ENCODE measurements at regions not wholly inside any gene's neighbourhood (a gene's known extent, or its start where the extent isn't known, plus 50 kb on each side); places are given as distances from the start of the nearest gene placed in this dataset.
"Not testable (repeated sequence)": the region's sequence is repeated elsewhere in the genome, so short reads cannot be mapped to it uniquely, and the experiment has no call there.

DNA sequence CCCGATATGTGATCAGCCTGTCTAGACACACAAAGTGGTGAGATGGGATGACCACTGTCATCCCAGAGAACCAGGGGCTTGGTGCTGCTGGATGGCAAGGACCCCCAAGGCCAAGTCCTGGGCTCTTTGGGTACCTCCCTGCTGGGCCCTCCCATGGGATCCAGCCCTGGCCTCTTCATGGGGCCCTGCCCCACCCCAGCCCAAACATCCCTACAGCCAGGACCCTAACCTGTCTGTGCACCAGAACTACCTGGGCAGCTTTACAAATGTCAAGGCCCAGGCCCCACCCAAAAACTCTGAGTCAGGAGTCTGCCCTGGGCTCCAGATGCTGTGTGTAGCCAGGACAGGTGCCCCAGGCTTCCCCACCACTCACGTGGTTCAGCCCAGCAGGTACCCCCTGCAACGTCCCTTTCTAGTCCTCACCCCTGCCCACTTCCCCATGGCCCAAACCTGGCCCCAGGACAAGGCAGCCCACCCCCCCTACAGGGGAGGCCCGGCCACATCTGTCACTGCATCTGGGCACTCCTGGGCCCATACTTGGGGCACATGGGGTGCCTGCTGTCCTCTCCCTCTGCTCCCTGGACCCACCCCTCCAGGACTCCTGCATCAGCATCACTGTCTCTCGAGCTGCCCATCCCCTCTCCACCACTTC, 233.5 kb downstream of the TUBA3C start:
- DNase-seq, result no peak

DNA sequence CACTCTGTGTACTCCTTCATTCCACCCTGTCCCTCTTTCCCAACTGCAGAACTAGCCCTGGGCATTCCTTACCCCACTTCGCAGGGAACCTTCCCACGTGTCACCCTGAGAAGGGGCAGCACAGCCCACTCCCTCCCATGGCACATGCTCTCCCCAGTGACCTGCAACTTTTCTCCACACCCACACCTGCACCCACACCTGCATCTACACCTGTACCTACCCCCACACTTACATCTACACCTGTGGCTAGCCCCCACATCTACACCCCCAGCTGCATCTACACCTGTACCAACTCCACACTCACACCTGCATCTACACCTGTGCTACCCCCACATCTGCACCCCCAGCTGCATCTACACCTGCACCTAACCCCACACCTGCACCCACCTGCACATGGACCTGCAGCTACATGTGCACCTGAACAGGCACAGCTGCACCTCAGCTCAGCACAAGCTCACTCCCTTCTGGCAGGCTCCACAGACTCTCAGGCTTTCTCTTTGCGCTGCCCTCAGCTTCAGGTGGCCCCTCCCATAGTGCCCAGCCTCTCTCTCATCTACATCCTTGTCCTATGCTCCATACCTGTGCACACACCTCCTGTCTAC, 234.1 kb downstream of the TUBA3C start:
- no peak for DNase-seq

DNA sequence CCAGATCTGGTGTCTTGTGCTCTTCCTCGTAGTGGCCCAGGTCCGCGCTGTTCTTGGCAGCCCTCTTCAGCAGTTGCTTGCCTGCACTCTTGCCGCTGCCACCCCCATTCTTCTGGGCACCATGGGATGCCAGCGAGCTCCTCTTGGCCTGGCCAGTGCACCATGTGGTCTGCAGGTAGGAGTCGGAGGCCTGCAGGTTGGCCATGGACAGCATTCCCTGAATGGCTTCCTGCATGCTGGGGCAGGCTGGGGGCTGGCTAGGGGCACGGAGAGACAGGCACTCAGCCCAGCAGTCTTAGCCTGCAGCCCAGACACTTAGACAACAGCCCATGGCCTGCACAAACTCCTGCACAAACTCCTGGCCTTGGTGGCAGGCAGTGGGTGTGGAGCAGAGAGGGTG, 234.9 kb downstream of the TUBA3C start:
- DNase-seq, result no peak

DNA sequence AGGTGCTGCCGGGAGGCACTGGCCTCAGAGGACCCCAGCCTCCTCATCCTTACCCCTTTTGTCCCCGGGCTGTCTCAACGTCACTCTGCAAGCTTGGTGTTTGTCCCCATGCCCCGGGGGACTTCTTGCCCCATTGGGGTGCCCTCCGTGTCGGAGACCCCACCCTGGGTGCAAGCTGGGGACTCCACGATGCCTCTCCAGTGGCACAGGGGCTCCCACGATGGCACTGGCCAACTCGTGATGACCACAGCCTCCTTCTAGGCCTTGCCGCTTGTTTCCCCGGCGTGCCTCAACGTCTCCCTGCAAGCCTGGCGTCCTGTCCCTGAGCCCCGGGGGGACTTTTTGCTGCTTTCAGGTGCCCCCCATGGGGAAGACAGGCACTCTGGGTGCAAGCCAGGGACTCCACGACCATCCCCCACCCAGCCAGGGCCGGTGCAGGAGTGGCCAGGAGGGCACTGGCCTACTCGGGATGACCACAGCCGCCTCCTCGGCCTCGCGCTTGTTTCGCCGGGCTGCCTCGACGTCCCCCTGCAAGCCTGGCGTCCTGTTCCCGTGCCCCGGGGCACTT, 237.0 kb downstream of the TUBA3C start:
- no peak for DNase-seq

DNA sequence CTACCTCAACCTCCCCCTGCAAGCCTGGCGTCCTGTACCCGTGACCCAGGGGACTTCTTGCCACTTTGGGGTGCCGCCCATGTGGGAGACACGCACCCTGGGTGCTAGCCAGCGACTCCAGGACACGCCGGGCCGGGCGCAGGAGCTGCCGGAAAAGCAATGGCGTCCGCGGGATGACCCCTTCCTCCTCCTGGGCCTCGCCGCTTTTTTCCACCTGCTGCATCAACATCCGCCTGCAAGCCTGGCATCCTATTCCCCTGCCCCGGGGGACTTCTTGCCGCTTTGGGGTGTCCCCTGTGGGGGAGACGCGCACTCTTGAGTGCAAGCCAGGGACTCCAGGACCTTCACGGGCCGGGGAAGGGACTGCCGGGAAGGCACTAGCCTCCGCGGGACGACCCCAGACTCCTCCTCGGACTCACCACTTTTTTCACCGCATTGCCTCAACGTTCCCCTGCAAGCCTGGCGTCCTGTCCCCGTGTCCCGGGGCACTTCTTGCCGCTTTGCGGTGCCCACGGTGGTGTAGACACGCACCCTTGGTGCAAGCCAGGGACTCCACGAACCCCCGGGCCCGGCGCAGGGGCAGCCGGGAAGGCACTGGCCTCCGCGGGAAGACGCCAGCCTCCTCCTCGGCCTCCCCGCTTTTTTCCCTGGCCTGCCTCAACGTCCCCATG, 237.8 kb downstream of the TUBA3C start:
- no peak for DNase-seq

DNA sequence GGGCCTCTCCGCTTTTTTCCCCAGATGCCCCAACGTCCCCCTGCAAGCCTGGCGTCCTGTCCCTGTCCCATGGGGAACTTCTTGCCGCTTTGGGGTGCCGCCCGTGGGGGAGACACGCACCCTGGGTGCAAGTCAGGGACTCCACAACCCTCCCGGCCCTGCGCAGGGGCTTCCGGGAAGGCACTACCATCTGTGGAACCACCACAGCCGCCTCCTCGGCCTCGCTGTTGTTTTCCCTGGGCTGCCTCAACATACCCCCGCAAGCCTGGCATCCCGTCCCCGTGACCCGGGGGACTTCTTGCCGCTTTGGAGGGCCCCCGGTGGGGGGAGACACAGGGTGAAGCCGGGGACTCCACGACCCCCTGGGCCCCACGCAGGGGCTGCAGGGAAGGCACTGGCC, 238.4 kb downstream of the TUBA3C start:
- DNase-seq, result no peak

DNA sequence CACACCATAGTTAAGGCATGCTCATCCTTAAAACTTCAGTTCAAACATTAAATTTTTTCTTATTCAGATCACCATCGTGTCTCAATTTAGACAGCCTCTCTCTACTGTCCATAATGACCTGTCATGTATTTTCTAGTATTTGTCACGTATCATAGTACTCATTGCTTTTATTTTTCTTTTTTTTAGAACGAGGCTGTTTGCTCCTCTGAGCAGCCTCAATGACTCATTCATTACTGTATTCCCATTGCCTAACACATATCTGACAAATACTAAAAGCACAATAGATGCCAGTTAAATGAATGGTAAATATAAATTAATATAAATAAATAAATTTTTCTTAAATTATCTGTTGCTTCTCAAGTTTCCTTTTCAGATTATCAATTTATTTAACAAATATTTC, 245.5 kb downstream of the TUBA3C start:
- DNase-seq, result no peak

DNA sequence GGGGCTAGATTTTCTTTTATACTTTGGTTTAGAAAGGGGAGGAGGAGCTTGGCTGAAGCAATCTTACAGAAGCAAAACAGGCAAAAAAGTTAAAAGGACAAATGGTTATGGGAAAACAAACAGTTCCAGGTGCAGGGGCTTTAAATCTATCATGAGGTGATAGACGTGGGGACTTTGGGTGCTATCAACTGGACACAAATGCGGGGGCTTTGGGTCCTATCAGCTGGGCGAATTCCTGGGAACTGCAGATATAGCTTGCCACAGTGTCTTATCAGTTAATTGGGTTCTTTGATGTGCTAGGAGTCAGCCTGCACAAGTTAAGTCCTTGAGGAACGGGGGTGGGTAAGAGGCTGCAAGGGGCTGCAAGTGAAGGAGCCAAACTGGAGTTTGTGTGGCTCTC, 260.6 kb downstream of the TUBA3C start:
- DNase-seq, result no peak

DNA sequence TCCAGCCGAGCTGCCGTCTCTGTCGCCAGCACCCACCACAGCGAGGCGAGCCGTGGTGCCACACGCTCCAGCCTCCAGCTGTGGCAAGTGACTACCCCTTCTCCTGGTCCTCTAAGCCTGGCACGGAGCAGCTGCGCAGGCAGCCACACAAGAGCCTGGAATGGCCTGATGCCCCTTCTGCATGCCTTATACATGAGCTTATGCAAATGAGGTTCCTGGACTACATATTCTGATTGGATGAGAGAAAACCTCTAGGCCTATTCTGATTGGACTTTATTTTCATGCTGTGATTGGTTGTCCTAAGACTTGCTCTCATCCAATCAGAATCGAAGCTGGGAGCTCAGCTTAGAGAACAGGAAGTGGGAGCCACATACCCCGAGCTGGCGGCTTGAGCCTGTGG, 276.5 kb downstream of the TUBA3C start:
- DNase-seq, result not testable (repeated sequence)

DNA sequence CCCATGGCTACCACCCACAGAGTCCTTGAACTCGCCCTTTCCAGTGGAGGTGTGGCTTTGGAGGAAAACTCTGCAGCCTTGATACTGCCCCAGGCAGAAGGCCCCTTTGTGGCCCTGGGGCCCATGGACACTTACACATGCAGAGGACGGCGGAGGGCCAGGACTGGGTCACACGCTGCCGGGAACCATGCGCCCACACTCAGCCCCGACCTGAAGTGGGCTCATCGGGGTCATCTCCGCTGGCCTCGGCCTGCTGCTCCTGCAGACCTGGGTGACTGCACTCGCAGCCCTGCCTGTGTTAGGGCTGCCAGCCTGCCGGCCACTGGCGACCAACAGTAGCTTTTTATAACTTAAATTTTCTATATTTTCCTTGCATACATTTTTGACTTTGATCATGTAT, 286.2 kb downstream of the TUBA3C start:
- DNase-seq, result not testable (repeated sequence)

DNA sequence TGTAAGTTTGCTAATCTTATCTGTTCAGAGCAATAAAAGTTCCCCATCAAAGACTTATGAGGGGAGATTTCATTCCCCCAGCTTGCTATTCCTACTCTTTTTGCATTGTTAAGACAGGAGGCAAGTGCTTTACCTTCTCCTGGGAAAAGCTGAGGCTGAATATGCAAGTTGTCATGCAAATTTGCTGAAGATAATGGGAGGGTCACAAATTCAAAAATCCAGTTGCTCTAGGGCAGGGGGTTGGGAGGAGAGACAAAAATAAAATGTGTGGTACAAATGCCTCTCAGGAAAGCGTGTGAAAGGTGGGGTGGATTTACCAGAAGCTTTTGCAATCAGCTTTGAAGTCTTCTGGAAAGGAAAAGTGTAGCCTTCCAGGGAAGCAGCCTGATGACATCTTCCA, 290.4 kb downstream of the TUBA3C start:
- DNase-seq, result not testable (repeated sequence)

DNA sequence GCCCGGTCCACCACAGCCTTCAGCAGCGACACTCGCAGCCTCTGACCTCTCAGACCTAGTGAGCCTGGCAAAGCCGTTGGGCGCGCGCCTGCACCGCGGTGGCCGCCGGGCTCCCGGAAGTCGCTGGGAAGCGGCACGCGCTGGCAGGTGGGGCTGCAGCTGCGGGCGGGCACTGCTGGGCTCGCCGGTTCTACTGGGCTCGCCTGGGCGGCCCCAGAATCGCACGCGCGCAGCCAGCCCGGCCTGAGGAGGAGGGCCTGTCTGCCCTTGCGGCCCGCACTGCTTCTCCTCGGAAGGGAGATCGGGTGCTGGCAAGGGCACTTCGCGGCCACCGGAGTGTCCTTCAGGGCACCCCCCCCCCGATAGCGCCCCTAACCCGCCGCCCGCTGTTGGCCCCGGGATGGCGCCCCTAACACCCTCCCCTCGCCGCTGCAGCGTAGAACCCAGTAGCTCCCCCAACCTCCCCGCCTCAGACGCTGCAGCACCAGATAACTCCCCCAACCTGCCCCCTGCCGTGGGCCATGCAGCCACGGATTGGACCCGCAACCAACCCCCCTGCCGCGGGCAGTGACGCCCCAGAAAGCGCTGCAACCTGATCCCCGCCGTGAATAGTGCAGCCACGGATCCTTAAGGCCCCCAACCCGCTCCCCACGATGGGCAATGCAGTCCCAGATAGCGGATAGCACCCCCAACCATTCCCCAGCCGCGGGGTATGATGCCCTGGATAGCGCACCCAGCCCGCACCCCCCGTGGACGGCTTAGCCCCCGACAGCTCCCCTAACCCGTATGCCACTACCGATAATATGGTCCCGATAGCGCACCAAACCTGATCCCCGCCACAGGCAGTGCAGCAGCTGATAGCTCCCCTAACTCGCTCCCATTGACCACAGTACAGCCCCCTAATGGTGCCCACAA, 306.5 kb downstream of the TUBA3C start:
- DNase-seq, result not testable (repeated sequence)

DNA sequence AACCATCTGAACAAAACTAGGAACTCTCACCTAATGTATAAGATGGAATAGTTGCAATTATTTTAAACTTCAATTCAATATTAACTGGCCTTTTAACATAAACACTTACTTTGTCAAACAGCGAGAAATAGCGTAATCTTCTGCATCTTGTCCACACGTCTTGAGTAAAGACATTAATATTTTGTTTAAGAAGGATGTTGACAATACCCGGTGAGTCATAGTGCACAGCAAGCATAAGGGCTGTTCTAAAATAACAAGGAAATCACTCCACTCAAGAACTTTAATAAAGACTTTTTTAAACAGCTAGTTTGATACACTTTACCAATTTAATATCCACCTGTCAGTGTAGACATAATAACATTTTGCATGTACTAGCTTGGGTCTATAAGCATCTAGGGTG, 311.1 kb downstream of the TUBA3C start:
- DNase-seq, result not testable (repeated sequence)

DNA sequence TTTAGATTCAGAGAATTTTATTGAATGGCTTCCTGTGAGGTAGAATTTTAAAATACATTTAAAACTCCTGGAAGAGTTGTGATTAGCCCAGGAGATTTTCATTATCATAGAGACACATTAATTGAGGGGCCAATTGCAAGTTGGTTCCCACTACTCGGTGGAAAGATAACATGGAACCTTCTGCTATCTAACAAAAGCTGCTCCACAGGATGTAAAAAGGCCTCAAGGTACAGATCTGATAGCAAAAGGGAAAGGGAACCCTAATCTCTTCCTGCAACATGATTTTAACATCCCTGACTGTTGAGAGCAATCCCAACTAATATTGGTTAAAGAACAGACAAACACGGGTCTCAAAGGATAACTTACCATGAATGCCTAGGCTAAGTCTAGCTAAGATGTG, 312.3 kb downstream of the TUBA3C start:
- DNase-seq, result not testable (repeated sequence)

DNA sequence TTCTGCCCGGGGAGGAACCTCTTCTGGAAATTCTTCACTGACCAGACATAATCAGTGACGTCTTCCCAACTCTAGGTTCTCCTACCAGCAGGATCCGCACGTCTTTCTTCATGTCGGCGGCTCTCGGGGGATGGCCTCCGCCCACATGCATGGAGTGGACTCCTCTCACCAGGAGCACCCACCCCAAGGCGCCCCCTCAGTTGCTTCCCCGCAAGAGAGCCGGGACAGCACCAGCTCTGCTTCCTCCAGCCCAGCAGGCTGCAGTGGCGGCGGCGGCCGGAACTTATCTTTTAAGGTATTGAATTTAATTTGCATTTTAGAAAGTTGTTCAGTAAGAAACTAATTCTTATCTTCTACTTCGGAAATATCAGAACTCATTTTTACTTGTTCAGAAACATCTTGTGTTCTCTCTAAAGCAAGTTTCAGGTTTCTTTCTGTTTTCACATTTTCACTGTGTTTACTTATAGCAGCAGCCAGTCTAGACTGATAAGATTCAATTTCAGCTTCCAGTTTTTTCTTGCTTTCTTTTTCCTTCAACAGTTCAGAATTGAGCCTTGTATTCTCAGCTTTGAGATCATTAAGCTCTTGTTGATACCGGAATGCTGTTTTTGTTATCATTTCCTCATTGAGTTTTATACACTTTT, 343.5 kb downstream of the TUBA3C start:
- DNase-seq, result not testable (repeated sequence)

DNA sequence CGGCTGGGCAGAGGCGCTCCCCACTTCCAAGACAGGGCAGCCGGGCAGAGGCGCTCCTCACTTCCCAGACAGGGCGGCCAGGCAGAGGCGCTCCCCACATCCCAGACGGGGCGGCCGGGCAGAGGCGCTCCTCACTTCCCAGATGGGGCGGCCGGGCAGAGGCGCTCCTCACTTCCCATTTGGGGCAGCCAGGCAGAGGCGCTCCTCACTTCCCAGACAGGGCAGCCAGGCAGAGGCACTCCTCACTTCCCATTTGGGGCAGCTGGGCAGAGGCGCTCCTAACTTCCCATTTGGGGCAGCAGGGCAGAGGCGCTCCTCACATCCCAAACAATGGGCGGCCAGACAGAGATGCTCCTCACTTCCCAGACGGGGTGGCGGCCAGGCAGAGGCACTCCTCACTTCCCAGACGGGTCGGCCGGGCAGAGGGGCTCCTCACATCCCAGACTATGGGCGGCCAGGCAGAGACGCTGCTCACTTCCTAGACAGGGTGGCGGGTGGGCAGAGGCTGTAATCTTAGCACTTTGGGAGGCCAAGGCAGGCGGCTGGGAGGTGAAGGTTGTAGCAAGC, 344.4 kb downstream of the TUBA3C start:
- not testable (repeated sequence) for DNase-seq

DNA sequence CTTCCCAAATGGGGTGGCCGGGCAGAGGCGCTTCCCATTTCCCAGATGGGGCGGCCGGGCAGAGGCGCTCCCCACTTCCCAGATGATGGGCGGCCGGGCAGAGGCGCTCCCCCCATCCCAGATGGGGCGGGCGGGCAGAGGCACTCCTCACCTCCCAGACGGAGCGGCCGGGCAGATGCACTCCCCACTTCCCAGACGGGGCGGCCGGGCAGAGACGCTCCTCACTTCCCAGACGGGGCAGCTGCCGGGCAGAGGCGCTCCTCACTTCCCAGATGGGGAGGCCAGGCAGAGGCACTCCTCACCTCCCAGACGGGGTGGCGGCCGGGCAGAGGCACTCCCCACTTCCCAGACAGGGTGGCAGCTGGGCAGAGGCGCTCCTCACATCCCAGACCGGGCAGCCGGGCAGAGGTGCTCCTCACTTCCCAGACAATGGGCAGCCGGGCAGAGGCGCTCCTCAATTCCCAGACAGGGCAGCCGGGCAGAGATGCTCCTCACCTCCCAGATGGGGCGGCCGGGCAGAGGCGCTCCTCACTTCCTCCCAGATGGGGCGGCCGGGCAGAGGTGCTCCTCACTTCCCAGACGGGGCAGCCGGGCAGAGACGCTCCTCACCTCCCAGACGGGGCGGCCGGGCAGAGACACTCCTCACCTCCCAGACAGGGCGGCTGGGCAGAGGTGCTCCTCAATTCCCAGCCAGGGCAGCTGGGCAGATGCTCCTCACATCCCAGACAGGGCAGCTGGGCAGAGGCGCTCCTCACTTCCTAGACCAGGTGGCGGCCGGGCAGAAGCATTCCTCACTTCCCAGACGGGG, 345.0 kb downstream of the TUBA3C start:
- not testable (repeated sequence) for DNase-seq

DNA sequence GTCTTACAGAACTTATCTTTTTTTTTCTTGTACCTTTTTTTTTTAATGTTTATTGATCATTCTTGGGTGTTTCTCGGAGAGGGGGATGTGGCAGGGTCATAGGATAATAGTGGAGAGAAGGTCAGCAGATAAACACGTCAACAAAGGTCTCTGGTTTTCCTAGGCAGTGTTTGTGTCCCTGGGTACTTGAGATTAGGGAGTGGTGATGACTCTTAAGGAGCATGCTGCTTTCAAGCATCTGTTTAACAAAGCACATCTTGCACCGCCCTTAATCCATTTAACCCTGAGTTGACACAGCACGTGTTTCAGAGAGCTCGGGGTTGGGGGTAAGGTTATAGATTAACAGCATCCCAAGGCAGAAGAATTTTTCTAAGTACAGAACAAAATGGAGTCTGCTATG, 345.9 kb downstream of the TUBA3C start:
- DNase-seq, result not testable (repeated sequence)

DNA sequence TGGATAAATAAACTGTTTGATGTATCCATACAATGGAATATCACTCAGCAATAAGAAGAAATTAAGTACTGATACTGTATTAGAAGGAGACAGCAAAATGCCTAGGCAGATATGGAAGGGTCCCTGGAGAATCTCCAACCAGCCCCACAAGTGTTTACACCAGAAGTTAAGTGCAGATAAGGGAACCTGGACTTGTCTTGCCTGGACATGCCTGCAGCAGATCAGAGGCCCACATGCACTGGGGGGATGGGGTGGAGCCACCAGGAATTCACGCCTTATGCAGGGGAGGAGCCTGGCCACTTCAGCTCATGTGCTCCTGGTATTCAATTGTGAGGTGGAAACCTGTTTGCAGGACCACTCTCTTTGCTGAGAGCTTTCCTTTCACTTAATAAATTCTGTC, 356.9 kb downstream of the TUBA3C start:
- DNase-seq, result not testable (repeated sequence)

DNA sequence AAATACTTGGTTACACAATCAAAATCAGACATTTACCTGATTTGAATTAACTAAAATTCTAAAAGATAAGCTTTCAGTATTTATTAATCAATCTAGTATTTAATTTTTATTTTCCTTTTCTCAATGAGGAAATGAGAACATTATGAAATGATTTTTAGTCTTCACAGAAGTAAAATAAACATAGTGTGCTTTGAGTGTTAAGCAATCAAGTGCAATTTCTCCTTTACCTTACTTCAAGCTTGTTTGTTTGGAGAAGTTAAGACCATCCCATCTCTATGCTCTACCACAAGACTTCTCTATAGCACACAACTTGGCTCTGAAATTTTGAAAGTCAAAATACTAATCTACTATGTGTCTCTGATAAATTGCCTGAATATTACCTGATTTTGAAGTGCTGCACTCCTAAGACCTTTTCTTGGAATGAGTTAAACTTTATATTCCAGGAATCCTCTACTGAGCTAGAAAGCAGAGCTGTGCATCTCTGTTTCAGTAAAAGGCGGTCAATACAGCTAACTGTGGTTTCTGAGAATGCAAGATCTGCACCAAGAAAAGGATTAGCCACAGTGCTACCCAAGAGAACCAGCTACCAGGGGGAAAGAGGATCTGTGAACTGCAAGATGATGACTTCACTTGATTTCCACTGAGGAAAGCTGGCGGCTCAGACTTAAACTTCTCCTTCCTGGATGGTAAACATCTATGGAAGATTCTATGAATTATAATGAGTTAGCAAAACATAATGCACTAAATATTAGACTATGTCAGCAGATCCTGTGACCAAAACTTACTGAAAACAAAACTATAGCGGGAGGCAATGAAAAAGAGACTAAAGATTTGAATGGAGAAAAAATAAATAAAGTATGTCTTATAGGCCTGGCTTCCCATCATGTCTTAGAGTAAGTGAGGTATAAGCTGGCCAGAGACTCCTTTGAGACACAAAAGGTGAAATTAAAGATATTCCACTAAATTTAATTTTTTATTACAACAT, 358.7 kb downstream of the TUBA3C start:
- not testable (repeated sequence) for DNase-seq
